Endodermal cell (in vitro differentiated cells): ENCODE measurements at regions not wholly inside any gene's neighbourhood (a gene's known extent, or its start where the extent isn't known, plus 50 kb on each side); places are given as distances from the start of the nearest gene placed in this dataset.

Source experiments
- DNase-seq: peaks from one replicate; pipeline ENCODE4 v3.0.0-alpha.2; 2017
- H3K27ac ChIP-seq: 2 replicates; pipeline ENCODE4 v1.5.1; 2013; ENCODE audit warnings: mild to moderate bottlenecking, low read depth, low read length, moderate library complexity
- H3K27me3 ChIP-seq: 2 replicates; pipeline ENCODE4 v1.6.1; 2013; ENCODE audit warnings: mild to moderate bottlenecking, low read length, moderate library complexity; ENCODE audit not compliant: insufficient read depth, control insufficient read depth, poor library complexity, severe bottlenecking
- H3K36me3 ChIP-seq: 2 replicates; pipeline ENCODE4 v1.7.0; 2013; ENCODE audit warnings: mild to moderate bottlenecking, low read length, moderate library complexity; ENCODE audit not compliant: control insufficient read depth, insufficient read depth
- H3K4me1 ChIP-seq: one replicate; pipeline ENCODE4 v1.7.0; 2013; ENCODE audit warnings: low read length; ENCODE audit not compliant: control insufficient read depth, insufficient read depth
- H3K4me3 ChIP-seq: 2 replicates; pipeline ENCODE4 v1.5.1; 2013; ENCODE audit warnings: mild to moderate bottlenecking, low read length, moderate library complexity
- H3K9ac ChIP-seq: 2 replicates; pipeline ENCODE4 v1.6.1; 2013; ENCODE audit warnings: mild to moderate bottlenecking, low read length, moderate library complexity; ENCODE audit not compliant: poor library complexity, severe bottlenecking; ENCODE audit errors: extremely low read depth
- H3K9me3 ChIP-seq: 2 replicates; pipeline ENCODE4 v1.6.1; 2013; ENCODE audit warnings: mild to moderate bottlenecking, low read length, moderate library complexity; ENCODE audit not compliant: control insufficient read depth
- H3K27ac Mint-ChIP-seq: 2 replicates; pipeline ENCODE4 v1.8.0; 2020; ENCODE audit warnings: mixed read lengths
- H3K27me3 Mint-ChIP-seq: 2 replicates; pipeline ENCODE4 v1.8.0; 2021; ENCODE audit warnings: mild to moderate bottlenecking, mixed read lengths; ENCODE audit not compliant: insufficient read depth
- H3K36me3 Mint-ChIP-seq: 2 replicates; pipeline ENCODE4 v1.8.0; 2020; ENCODE audit warnings: low read depth, mixed read lengths
- H3K4me1 Mint-ChIP-seq: 2 replicates; pipeline ENCODE4 v1.8.0; 2020; ENCODE audit warnings: mixed read lengths
- H3K4me3 Mint-ChIP-seq: 2 replicates; pipeline ENCODE4 v1.8.0; 2020; ENCODE audit warnings: mild to moderate bottlenecking, moderate library complexity, mixed read lengths
- H3K9me3 Mint-ChIP-seq: 2 replicates; pipeline ENCODE4 v1.8.0; 2020; ENCODE audit warnings: mild to moderate bottlenecking, mixed read lengths
- WGBS, 2 experiments: methylation state at CpG; one replicate each; pipeline versions ENCODE4 v1.1.5 to v1.1.7; 2013; ENCODE audit warnings: missing lambda C conversion rate in 2 of 2, mixed read lengths in 1 of 2; ENCODE audit not compliant: insufficient coverage in 1 of 2, insufficient read length in 1 of 2; 5-methylcytosine and 5-hydroxymethylcytosine counted together
- TF ChIP-seq, protein P1 (sequence below): fragments of 200-600 bp; sonication (generic); conservative IDR thresholded peaks from 2 replicates; pipeline ENCODE4 v1.5.0; 2021; ENCODE audit warnings: antibody characterized with exemption, mild to moderate bottlenecking

DNA sequence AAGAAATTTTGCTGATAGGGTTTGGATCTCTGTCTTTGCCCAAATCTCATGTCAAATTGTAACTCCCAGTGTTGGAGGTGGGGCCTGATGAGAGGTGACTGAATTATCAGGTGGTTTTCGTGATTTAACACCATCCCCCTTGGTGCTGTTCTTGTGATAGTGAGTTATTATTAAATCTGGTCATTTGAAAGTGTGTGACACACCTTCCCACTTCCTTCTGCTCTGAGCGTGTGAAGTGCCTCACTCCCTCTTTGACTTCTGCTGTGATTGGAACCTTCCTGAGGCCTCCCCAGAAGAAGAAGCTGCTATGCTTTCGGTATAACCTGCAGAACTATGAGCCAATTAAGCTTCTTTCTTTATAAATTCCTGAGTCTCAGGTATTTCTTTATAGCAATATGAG is 632.0 kb downstream of the SLITRK5 start:
- H3K27ac Mint-ChIP-seq = no peak overlapping the region
- H3K36me3 Mint-ChIP-seq = no peaks in the 10 kb centered on the region
- no peaks in the 10 kb centered on the region for H3K4me1 Mint-ChIP-seq
- H3K4me1 ChIP-seq = no peaks in the 10 kb centered on the region
- no peak overlapping the region for H3K4me3 ChIP-seq
- TF ChIP-seq, protein P1, sequence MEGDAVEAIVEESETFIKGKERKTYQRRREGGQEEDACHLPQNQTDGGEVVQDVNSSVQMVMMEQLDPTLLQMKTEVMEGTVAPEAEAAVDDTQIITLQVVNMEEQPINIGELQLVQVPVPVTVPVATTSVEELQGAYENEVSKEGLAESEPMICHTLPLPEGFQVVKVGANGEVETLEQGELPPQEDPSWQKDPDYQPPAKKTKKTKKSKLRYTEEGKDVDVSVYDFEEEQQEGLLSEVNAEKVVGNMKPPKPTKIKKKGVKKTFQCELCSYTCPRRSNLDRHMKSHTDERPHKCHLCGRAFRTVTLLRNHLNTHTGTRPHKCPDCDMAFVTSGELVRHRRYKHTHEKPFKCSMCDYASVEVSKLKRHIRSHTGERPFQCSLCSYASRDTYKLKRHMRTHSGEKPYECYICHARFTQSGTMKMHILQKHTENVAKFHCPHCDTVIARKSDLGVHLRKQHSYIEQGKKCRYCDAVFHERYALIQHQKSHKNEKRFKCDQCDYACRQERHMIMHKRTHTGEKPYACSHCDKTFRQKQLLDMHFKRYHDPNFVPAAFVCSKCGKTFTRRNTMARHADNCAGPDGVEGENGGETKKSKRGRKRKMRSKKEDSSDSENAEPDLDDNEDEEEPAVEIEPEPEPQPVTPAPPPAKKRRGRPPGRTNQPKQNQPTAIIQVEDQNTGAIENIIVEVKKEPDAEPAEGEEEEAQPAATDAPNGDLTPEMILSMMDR = no peak
- peaks cover 6% of the 10 kb centered on the region for H3K9me3 ChIP-seq
- H3K4me3 Mint-ChIP-seq = no peak overlapping the region
- H3K27me3 ChIP-seq = no peaks in the 10 kb centered on the region
- H3K27ac ChIP-seq = no peak overlapping the region
- 97 to 100% methylated on average over 1 to 3 of the region's 3 CpGs for WGBS, 2 experiments
- H3K27me3 Mint-ChIP-seq = no peaks in the 10 kb centered on the region
- no peak overlapping the region for H3K9ac ChIP-seq
- no peaks in the 10 kb centered on the region for H3K36me3 ChIP-seq
- H3K9me3 Mint-ChIP-seq = peaks cover 17% of the 10 kb centered on the region
- DNase-seq = no peak

DNA sequence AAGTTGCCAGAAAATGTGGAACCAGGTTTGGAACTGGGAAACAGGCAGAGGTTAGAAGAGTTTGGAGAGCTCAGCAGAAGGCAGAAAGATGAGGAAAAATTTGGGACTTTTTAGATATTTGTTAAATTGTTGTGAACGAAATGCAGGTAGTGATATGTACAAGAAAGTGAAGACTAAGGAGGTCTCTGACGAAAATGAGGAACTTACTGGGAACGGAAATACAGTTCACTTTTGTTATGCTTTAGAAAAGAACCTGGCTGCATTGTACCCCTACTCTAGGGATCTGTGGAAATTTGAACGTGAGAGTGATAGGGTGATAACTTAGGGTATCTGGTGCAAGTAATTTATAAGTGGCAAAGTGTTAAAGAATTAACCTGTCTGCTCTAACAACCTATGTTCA is 632.4 kb downstream of the SLITRK5 start:
- DNase-seq = no peak
- 94 to 96% methylated on average over 4 of the region's 4 CpGs for WGBS, 2 experiments
- H3K4me3 Mint-ChIP-seq = no peak overlapping the region
- H3K9me3 ChIP-seq = peaks cover 6% of the 10 kb centered on the region
- no peaks in the 10 kb centered on the region for H3K27me3 ChIP-seq
- no peak overlapping the region for H3K27ac ChIP-seq
- no peak overlapping the region for H3K27ac Mint-ChIP-seq
- H3K36me3 ChIP-seq = no peaks in the 10 kb centered on the region
- H3K27me3 Mint-ChIP-seq = no peaks in the 10 kb centered on the region
- H3K9me3 Mint-ChIP-seq = peaks cover 17% of the 10 kb centered on the region
- H3K4me1 Mint-ChIP-seq = no peaks in the 10 kb centered on the region
- no peak overlapping the region for H3K4me3 ChIP-seq
- no peak overlapping the region for H3K9ac ChIP-seq
- TF ChIP-seq, protein P1 = no peak
- H3K36me3 Mint-ChIP-seq = no peaks in the 10 kb centered on the region
- H3K4me1 ChIP-seq = no peaks in the 10 kb centered on the region

- no peak overlapping the region for H3K27ac ChIP-seq
- no peak for DNase-seq
- no peak overlapping the region for H3K27ac Mint-ChIP-seq
Observed at GRCh38 chr13:88314496-88314895, 643.3 kb downstream of the SLITRK5 start.

More at GRCh38 chr13:88314496-88314895, 643.3 kb downstream of the SLITRK5 start:
- TF ChIP-seq, protein P1 = no peak
- Histone ChIP-seq H3K4me3 (no peak overlapping the region), H3K27me3 (no peaks in the 10 kb centered on the region), H3K36me3 (no peaks in the 10 kb centered on the region), H3K4me1 (no peaks in the 10 kb centered on the region), H3K9me3 (no peaks in the 10 kb centered on the region), H3K9ac (no peak overlapping the region)
- WGBS, 2 experiments = 86% methylated on average over 1 of the region's 1 CpG; no CpG with 5 or more reads in 1 of the 2 experiments
- Mint-ChIP-seq H3K4me3 (no peak overlapping the region), H3K4me1 (no peaks in the 10 kb centered on the region), H3K36me3 (no peaks in the 10 kb centered on the region), H3K9me3 (no peaks in the 10 kb centered on the region), H3K27me3 (no peaks in the 10 kb centered on the region)
